ENCODE measurements at regions not wholly inside any gene's neighbourhood (a gene's known extent, or its start where the extent isn't known, plus 50 kb on each side); places are given as distances from the start of the nearest gene placed in this dataset.

DNA sequence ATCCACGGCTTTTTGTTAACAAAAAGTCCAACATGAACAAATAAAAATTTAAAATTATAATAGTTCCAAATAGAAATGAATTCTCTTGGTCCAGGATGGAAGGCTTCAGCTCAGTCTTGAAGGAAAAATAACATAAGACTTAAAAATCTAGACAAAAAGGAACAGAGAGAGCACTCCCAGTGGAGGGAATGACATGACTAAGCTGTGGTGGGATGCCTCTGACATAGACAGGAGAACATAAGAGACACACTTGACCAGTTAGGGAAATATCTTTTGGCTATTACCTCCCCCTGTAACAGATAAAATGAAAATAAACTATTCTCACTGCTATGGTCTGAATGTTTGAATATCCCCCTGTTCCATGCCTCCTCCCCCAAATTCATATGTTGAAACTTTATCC, 106.8 kb downstream of the BBS10 start:
- TF ChIP-seq, protein P1, sequence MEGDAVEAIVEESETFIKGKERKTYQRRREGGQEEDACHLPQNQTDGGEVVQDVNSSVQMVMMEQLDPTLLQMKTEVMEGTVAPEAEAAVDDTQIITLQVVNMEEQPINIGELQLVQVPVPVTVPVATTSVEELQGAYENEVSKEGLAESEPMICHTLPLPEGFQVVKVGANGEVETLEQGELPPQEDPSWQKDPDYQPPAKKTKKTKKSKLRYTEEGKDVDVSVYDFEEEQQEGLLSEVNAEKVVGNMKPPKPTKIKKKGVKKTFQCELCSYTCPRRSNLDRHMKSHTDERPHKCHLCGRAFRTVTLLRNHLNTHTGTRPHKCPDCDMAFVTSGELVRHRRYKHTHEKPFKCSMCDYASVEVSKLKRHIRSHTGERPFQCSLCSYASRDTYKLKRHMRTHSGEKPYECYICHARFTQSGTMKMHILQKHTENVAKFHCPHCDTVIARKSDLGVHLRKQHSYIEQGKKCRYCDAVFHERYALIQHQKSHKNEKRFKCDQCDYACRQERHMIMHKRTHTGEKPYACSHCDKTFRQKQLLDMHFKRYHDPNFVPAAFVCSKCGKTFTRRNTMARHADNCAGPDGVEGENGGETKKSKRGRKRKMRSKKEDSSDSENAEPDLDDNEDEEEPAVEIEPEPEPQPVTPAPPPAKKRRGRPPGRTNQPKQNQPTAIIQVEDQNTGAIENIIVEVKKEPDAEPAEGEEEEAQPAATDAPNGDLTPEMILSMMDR (IDR thresholded peaks at IDR 0.05; ENCODE audit: control insufficient read depth, insufficient read depth, low read depth, low read length, missing control alignments): no peak
- DNase-seq (ENCODE audit: low read depth): no peak
- H3K4me3 ChIP-seq (ENCODE audit: control insufficient read depth, low read depth, low read length): no peak overlapping the region

DNA sequence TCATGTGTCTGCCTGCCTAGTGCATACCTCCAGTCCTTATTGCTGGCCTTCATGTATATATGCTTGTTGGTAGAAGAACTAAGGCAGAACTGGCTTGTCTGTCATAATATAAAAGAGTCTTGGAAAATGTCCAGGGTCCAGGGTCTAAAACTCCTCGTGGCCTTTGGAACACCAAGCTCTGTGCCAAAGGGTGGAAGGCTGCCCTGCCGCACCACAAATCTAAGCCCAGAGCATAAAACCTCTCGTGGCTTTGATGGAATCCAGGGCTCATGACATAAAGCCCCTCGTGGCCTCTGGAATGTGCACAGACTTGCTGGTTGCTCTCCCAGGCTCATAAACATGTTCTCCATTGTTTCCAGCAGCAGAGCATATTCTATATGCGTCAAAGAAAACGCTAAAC, 107.9 kb downstream of the BBS10 start:
- TF ChIP-seq, protein P1 (IDR thresholded peaks at IDR 0.05; ENCODE audit: control insufficient read depth, insufficient read depth, low read depth, low read length, missing control alignments): no peak
- H3K4me3 ChIP-seq (ENCODE audit: control insufficient read depth, low read depth, low read length): no peak overlapping the region
- DNase-seq (ENCODE audit: low read depth): no peak

DNA sequence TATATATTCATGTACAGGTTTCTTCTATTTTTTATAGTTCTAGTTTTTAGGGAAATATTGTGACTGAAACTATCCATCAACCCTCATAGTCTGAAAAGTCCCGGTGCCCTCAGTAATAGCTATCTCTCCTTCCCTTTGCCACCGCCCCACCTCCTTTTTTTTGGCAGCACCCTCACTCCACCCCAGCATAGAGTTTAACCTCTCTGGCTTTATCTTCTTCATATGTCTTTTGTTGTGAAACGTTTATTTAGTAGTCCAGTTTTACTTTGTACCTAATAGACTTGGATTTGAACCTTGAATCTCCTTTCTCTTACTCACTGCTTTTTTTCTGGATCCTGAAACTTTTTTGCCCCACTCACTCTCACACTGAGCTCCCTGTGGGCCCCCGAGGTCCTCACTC, 109.5 kb downstream of the BBS10 start:
- no peak overlapping the region for H3K4me3 ChIP-seq (ENCODE audit: control insufficient read depth, low read depth, low read length)
- no peak for DNase-seq (ENCODE audit: low read depth)
- TF ChIP-seq, protein P1 (IDR thresholded peaks at IDR 0.05; ENCODE audit: control insufficient read depth, insufficient read depth, low read depth, low read length, missing control alignments): no peak

DNA sequence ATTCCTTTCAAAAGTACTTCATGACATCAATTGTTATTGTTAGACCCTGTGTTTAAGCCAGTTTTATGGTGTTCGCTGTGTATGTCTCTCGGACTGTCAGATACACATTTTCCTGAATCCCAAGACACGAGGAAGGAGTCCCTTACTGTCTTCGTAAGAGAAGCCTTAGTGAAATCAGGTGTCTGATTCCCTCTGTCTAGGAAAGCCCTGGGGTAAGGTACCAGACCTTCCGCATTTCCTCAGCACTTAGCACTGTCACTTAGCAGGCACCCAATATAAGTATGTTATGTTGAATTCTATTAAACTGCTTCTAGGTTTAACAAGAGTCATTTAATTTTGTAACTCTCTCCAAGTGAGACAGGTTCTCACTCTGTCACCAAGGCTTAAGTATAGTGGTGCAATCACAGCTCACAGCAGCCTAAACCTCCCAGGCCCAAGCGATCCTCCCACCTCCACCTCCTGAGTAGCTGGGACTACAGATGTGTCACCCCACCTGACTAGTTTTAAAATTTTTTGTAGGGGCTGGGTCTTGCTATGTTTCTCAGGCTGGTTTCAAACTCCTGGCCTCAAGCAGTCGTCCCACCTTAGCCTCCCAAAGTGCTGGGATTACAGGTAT, 111.0 kb downstream of the BBS10 start:
- TF ChIP-seq, protein P1 (IDR thresholded peaks at IDR 0.05; ENCODE audit: control insufficient read depth, insufficient read depth, low read depth, low read length, missing control alignments): no peak
- DNase-seq (ENCODE audit: low read depth): no peak
- H3K4me3 ChIP-seq (ENCODE audit: control insufficient read depth, low read depth, low read length): no peak overlapping the region

DNA sequence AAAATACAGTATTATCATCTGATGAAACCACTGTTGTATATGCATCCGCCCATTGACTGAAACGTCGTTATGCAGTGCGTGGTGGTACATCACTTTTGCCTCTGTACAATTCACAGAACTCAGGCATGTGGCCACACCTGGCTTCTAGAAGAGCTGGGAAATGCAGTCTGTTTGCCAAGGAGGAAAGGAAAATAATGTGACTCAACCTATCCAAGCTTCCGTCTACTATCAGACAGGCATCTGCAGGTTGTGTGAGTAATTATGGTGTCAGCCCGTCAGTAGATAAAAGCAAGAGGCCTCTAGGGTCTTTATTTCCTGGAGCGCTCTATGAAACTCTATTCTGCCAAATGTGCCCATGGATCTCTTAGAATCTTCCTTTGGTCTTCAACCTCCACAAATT, 111.6 kb downstream of the BBS10 start:
- H3K4me3 ChIP-seq (ENCODE audit: control insufficient read depth, low read depth, low read length): no peak overlapping the region
- TF ChIP-seq, protein P1 (IDR thresholded peaks at IDR 0.05; ENCODE audit: control insufficient read depth, insufficient read depth, low read depth, low read length, missing control alignments): no peak
- DNase-seq (ENCODE audit: low read depth): no peak

DNA sequence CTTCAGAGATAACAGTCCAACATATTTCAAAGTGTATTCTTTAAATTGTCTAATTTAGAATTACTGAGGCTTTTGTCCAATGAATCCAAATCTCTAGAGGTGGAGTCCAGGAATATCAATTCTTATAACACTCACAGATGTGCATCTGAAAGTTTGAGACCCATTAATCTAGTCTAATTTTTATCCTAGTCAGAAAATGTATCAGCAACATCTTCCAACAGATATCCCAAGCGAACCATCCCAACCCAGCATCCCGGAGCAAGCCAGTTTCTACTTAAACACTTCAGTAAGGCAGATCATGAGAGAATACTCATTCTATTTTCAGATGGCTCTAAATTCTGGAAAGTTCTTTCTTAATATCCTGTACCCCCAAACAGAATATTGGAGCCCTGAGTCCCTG, 113.5 kb downstream of the BBS10 start:
- H3K4me3 ChIP-seq (ENCODE audit: control insufficient read depth, low read depth, low read length): no peak overlapping the region
- DNase-seq (ENCODE audit: low read depth): no peak
- TF ChIP-seq, protein P1 (IDR thresholded peaks at IDR 0.05; ENCODE audit: control insufficient read depth, insufficient read depth, low read depth, low read length, missing control alignments): no peak

DNA sequence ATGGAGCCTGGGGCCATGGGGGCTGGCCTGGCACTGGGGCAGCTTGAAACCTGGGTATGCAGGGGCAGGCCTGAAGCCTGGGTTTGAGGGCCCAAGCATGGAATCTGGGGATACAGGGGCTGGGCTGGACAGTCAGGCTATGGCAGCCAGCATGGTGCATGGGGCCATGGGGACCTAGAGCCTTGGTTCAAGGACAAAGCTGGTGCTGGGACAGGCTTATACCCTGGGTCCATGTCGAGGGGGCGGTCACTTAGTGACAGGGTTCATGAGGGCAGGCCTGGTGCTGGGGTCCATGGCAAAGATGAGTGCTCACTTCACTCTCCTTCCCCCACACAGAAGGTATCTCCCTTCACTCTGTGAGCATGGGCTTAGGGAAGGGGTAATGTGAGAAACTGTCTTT, 116.2 kb downstream of the BBS10 start:
- TF ChIP-seq, protein P1 (IDR thresholded peaks at IDR 0.05; ENCODE audit: control insufficient read depth, insufficient read depth, low read depth, low read length, missing control alignments): no peak
- H3K4me3 ChIP-seq (ENCODE audit: control insufficient read depth, low read depth, low read length): no peak overlapping the region
- DNase-seq (ENCODE audit: low read depth): no peak

All from AG09309 (cell line).